Fibroblast of skin of back (primary cell): ENCODE measurements at regions not wholly inside any gene's neighbourhood (a gene's known extent, or its start where the extent isn't known, plus 50 kb on each side); places are given as distances from the start of the nearest gene placed in this dataset.
A peak's percentile ranks its signal among the peaks of the same experiment; 100 is the strongest.

Source experiments
- DNase-seq: peaks from one replicate; pipeline ENCODE4 v3.0.0-alpha.2; 2013

GRCh38 chr6:4615891-4616290 lies 160.3 kb upstream of the CDYL start:
- DNase-seq, result no peak

GRCh38 chr6:4615231-4615630 lies 161.0 kb upstream of the CDYL start:
- no peak for DNase-seq

GRCh38 chr6:4614637-4615036 lies 161.6 kb upstream of the CDYL start:
- no peak for DNase-seq

DNA sequence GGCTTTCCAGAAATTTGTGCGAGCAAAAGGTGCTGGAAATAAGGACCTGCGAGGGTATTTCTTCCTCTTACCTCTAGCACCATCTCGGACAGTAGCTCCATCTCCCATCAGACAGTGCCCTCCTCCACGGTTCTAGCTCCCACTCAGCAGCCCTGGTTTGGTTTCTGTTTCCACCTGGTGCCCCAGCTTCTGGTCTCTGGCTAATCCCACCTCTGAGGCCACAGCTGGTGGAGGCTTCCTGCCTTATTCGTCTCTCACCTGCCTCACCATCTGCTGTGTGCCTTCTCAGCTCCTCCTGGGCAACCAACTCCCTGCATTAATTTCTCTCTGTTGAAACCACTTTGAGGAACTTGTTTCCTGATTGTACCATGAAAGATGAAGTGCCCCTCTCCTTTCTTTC lies 162.4 kb upstream of the CDYL start:
- DNase-seq, result no peak

DNA sequence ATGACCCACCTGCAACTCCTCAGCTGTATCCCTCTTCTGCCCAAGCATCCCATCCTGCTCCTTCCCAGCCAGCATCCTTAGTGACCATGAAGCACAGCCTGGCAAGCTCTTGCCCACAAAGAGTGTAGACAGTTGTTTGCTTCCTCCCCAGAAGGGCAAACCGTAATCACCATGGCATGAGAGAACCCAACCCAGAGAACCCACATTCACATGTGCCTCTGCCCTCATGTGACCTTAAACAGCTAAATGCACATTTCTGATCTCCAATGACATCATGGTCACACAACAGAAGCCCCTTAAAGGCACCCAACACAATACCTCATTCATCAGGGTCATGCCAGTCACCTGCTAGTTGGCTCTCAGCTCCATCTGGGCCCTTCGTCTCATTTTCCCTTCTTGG lies 162.8 kb upstream of the CDYL start:
- no peak for DNase-seq

DNA sequence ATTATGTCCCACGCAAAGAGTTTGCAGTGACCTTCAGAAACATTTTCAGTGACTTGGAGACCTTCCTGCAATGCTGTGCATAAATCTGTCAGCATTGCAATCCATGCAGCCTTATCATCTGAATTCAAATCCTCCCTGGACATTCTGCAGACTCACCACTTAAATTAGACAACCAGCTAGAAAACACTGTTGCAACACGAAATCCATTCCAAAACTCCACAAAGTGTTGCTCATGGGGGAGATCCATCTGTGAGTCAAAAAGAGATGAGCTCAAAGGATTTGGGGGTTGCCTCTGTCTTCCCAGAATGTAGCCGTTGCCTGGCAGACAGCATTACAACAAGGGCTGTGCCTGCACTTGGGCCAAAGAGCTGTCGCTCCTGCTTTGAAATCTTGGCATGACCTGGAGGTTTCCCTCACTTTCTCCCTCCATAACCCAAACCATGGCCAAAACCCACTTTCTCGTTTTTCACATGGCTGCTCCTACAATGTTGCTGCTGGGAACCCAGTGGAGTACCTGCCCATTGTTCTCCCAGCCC lies 163.5 kb upstream of the CDYL start:
- DNase-seq, result peak; percentile 28

DNA sequence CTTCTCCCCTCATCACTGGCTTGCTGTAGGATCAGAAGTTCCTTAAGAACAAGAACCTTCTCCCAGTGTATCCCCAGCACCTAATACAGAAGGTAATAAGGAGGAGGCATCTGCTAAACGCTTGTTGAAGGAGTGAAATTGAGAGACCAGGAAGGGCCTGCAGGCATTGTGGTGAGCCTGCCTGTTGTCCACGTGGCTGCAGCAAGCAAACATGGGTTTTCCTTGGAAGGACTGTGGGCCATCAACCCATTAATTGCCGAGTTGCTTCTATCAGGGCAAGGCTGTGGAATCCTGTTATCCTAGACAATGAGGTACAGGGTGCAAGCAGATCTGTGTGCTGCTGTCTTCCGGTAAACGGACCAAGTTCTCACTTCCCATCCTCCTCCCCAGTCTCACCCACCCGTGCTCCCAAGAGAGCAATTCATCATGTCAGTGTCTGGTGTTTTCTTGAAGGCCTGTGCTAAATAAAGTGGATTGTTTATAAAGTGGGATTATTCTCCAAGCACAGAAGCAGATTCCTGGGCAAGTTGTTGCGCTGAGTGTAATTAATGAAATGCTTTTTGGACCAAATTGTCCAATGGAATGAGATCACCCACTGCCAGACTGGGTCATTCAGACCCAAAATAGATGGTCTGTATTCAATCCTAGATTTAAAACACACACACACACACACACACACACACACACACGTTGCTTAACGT lies 164.6 kb upstream of the CDYL start:
- DNase-seq, result peak; percentile 43

DNA sequence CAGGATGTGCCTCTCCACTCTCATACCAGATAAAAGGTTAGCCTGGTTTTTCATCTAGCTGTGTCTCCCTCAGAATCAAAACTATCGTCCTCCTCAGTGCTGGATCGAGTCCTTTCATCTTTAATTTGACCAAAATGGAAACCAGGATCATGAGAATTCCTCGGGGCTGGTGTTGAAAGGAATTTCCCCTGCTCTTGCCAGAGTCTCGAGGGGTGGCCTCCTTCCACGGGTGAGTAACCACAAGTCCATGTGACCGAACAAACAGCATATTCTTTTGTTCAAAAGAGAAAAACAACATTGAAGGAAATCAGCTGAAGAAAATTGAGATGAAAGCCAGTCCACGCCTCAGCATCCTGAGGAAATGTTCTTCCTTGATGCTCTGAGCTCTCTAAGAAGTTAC lies 165.9 kb upstream of the CDYL start:
- peak; percentile 88 for DNase-seq

- no peak for DNase-seq
These were observed 167.7 kb upstream of the CDYL start for GRCh38 chr6:4608361-4609115.

DNA sequence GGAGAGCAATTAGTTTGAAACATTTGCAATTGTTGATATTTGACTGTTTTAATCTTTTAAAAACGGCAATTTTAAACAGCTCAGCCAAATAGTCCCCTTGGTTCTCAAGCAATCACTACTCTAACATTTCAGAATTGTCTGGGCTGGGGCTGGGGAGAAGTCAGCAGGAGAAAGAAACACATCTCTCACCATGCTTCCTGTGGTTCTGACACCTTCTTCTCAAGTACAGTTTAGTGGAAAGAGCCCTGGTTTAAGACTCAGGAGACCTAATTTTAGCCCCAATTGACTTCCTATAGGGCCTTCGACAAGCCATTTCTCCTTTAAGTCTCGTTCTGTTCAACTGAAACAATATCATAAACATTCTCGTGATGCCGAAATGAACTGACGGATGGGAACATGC lies 168.4 kb upstream of the CDYL start:
- DNase-seq, result no peak

- no peak for DNase-seq
These were observed 169.1 kb upstream of the CDYL start for GRCh38 chr6:4606821-4607704.

GRCh38 chr6:4606016-4606415 lies 170.2 kb upstream of the CDYL start:
- no peak for DNase-seq

DNA sequence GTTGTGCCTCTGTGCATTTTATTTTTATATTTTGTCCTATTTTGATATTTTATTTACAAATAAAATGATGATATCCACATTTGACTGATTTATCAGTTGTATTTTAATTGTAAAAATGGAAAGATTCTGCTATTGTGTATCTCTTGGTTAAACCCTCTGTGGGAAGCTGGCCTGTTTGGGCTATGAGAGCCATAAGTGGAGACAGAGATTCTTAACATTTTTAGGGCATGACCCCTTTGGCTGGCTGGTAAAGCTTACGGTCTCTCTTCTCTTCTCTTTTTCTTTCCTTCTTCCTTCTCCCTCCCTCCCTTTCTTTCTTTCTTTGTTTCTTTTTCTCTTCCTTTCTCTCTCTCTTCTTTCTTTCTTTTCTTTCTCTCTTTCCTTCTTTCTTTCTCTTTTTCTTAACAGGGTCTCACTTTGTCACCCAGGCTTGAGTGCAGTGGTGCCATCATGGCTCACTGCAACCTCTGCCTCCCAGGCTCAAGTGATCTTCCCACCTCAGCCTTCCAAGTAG lies 172.3 kb upstream of the CDYL start:
- peak; percentile 68 for DNase-seq

GRCh38 chr6:4603291-4603690 lies 172.9 kb upstream of the CDYL start:
- DNase-seq, result peak; percentile 77

GRCh38 chr6:4599924-4600323 lies 176.3 kb upstream of the CDYL start:
- DNase-seq, result peak; percentile 85

- no peak for DNase-seq
These were observed 177.7 kb upstream of the CDYL start for GRCh38 chr6:4598384-4598995.

DNA sequence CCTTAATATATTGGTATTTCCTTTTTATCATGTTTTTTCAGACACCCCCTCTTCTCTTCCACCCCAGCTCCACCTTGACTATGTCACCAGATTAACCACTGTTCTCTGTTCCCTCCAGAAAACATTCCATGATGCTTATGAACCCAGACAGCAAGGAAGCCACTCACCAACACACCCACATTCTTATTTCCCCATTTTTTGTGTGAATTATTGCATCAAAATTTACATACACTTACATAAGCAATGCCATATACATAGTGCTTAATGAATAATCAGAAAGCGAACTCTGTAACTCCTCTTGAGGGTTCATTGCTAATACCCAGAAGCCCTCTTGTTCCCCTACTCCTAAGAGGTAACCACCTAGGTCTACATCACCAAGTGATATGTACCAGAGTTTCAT lies 182.3 kb upstream of the CDYL start:
- DNase-seq, result peak; percentile 30

DNA sequence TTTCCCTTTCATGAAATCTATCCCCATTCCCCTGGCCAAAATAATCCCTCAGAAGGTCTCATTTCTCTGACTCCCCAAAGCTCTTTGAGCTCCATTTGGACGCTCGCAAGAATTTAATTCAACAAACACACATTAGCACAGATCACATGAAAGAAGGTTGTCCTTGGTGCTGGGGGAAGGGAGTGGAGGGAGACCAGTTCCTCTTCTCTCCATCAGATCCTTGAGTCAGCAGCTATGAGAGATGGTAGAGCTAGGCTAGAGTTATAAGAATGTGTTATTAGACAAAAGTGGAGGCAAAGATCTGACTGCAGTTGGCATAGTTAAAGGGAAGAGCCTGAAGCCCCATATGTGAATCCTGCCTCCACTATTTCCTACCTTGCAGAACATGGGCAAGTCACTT lies 184.2 kb upstream of the CDYL start:
- no peak for DNase-seq

GRCh38 chr6:4591218-4591617 lies 185.0 kb upstream of the CDYL start:
- no peak for DNase-seq

- DNase-seq, result no peak
These were observed 186.9 kb upstream of the CDYL start for GRCh38 chr6:4589295-4589694.

GRCh38 chr6:4588581-4588980 lies 187.6 kb upstream of the CDYL start:
- DNase-seq, result no peak

DNA sequence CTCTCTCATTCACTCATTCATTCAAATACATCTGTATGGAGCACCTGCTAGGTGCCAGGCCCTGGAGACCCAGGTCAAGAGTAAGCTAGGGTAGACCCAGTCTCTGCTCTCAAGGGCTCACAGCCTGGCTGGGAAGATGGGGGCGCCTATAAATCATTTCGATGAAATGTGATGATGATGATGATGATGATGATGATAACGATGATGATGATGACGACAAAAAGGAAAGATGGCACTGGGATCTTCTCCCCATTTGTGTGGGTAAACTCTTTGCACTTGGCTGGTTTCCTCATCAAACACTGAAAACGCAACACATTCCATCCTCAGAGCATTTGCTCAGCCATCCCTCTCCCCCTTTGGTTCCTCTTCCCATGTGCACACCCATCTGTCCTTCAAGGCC lies 188.0 kb upstream of the CDYL start:
- DNase-seq, result no peak
